SK-N-SH (cell line): ENCODE measurements at regions not wholly inside any gene's neighbourhood (a gene's known extent, or its start where the extent isn't known, plus 50 kb on each side); places are given as distances from the start of the nearest gene placed in this dataset.

ENCODE experiments used
- CTCF ChIA-PET: fragments of 300-600, 350-600 bp; formaldehyde crosslinking; extraction: SDS; loops from one replicate; lab custom pipeline; 2021; lab: Yijun Ruan, JAX
- POLR2A ChIA-PET: fragments of 350-600 bp; sonication (Branson Sonifier 250); formaldehyde crosslinking; extraction: SDS; loops from one replicate; lab custom pipeline; 2020; ENCODE audit warnings: antibody characterized with exemption, inconsistent platforms; lab: Yijun Ruan, JAX
- DNase-seq: peaks from one replicate; pipeline ENCODE4 v3.0.0; 2012
- H2AFZ ChIP-seq: fragments of 200-600 bp; sonication (generic); 2 replicates; pipeline ENCODE4 v1.8.1; 2016; ENCODE audit warnings: antibody characterized with exemption, mild to moderate bottlenecking, low read depth
- H3F3A ChIP-seq: fragments of 200-600 bp; sonication (generic); replicated peaks from 2 replicates; pipeline ENCODE3; 2016; ENCODE audit warnings: antibody characterized with exemption, mild to moderate bottlenecking; ENCODE audit not compliant: insufficient read depth
- H3K27ac ChIP-seq, 2 experiments: fragments of 200-500 bp in 1 of 2; fragments of 200-600 bp in 1 of 2; sonication (Bioruptor generic) in 1 of 2; sonication (generic), shearing (Covaris generic) in 1 of 2; 2 replicates each; pipeline versions ENCODE4 v1.5.1 to v1.6.1; 2014 to 2016; ENCODE audit warnings: low read depth in 2 of 2, inconsistent platforms in 1 of 2, low read length in 1 of 2, mild to moderate bottlenecking in 1 of 2, mixed read lengths in 1 of 2
- H3K27me3 ChIP-seq: fragments of 200-600 bp; sonication (generic), shearing (Covaris generic); 2 replicates; pipeline ENCODE4 v1.6.1; 2016; ENCODE audit warnings: mixed run types; ENCODE audit not compliant: insufficient read depth
- H3K36me3 ChIP-seq, 2 experiments: fragments of 200-500 bp in 1 of 2; fragments of 200-600 bp in 1 of 2; sonication (Bioruptor generic) in 1 of 2; sonication (generic) in 1 of 2; replicated peaks in 1 of 2; 2 replicates each; pipeline versions ENCODE3 to v1.5.1; 2014 to 2016; ENCODE audit warnings: low read length in 1 of 2, mild to moderate bottlenecking in 1 of 2; ENCODE audit not compliant: insufficient read depth in 2 of 2, control insufficient read depth in 1 of 2
- H3K4me1 ChIP-seq, 2 experiments: fragments of 200-500 bp in 1 of 2; fragments of 200-600 bp in 1 of 2; sonication (Bioruptor generic) in 1 of 2; sonication (generic), shearing (Covaris generic) in 1 of 2; 2 replicates each; pipeline versions ENCODE4 v1.5.1 to v1.6.1; 2014 to 2016; ENCODE audit warnings: low read depth in 1 of 2, low read length in 1 of 2, mixed run types in 1 of 2; ENCODE audit not compliant: insufficient read depth in 2 of 2, control insufficient read depth in 1 of 2
- H3K4me2 ChIP-seq: fragments of 200-600 bp; sonication (generic), shearing (Covaris generic); 2 replicates; pipeline ENCODE4 v1.6.1; 2017; ENCODE audit warnings: mixed run types
- H3K4me3 ChIP-seq, 2 experiments: fragments of 200-500 bp in 1 of 2; fragments of 200-600 bp in 1 of 2; sonication (Bioruptor generic) in 1 of 2; sonication (generic), shearing (Covaris generic) in 1 of 2; 2 replicates each; pipeline versions ENCODE4 v1.5.1 to v1.8.1; 2014 to 2016; ENCODE audit warnings: low read depth in 2 of 2, inconsistent platforms in 1 of 2, low read length in 1 of 2, mild to moderate bottlenecking in 1 of 2, mixed read lengths in 1 of 2, moderate library complexity in 1 of 2
- H3K79me2 ChIP-seq: fragments of 200-600 bp; sonication (generic); 2 replicates; pipeline ENCODE4 v1.8.1; 2017; ENCODE audit warnings: mild to moderate bottlenecking; ENCODE audit not compliant: insufficient read depth
- H3K9ac ChIP-seq: fragments of 200-600 bp; sonication (generic); 2 replicates; pipeline ENCODE4 v1.6.1; 2017; ENCODE audit warnings: mixed run types
- H3K9me2 ChIP-seq: fragments of 200-600 bp; sonication (generic); 2 replicates; pipeline ENCODE4 v1.6.1; 2017; ENCODE audit warnings: mixed run types
- H3K9me3 ChIP-seq: fragments of 200-600 bp; sonication (generic); 2 replicates; pipeline ENCODE4 v1.6.1; 2017; ENCODE audit warnings: mixed run types, mild to moderate bottlenecking, moderate library complexity
- H4K20me1 ChIP-seq: fragments of 200-600 bp; sonication (generic); 2 replicates; pipeline ENCODE4 v1.6.1; 2017; ENCODE audit warnings: mild to moderate bottlenecking, mixed run types; ENCODE audit not compliant: insufficient read depth
- CHD2 ChIP-seq: fragments of 150-350 bp; IDR thresholded peaks from 2 replicates; pipeline ENCODE4 v1.6.1; 2018; ENCODE audit warnings: low read length; ENCODE audit not compliant: partially characterized antibody
- CTCF ChIP-seq: fragments of 200-600 bp; sonication (generic); IDR thresholded peaks from 2 replicates; pipeline ENCODE4 v1.6.1; 2017; ENCODE audit warnings: antibody characterized with exemption, mild to moderate bottlenecking, moderate library complexity
- EP300 ChIP-seq, 2 experiments: IDR thresholded peaks; 2 replicates each; pipeline versions ENCODE4 v1.4.0 to v1.6.1; 2012; ENCODE audit warnings: borderline replicate concordance in 1 of 2, low read depth in 1 of 2, low read length in 1 of 2
- EZH2phosphoT487 ChIP-seq: fragments of 200-600 bp; sonication (generic); IDR thresholded peaks from 2 replicates; pipeline ENCODE4 v1.6.1; 2017; ENCODE audit warnings: low read depth, mixed run types, mild to moderate bottlenecking, antibody characterized with exemption, moderate library complexity, borderline replicate concordance
- FOXJ3 ChIP-seq: sonication (generic); formaldehyde crosslinking; IDR thresholded peaks from 2 replicates; pipeline ENCODE4 v1.5.1; 2020; ENCODE audit warnings: mild to moderate bottlenecking, missing genetic modification reagents
- FOXM1 ChIP-seq: IDR thresholded peaks from 2 replicates; pipeline ENCODE4 v1.4.0; 2012; ENCODE audit warnings: low read depth, mild to moderate bottlenecking
- GABPA ChIP-seq: IDR thresholded peaks from 2 replicates; pipeline ENCODE4 v1.4.0; 2012; ENCODE audit warnings: low read depth, mild to moderate bottlenecking
- IRF3 ChIP-seq: fragments of 150-350 bp; IDR thresholded peaks from 2 replicates; pipeline ENCODE4 v1.6.1; 2016; ENCODE audit warnings: mild to moderate bottlenecking, low read depth, low read length
- JUND ChIP-seq: IDR thresholded peaks from 2 replicates; pipeline ENCODE4 v1.4.0; 2012
- MAX ChIP-seq: IDR thresholded peaks from 2 replicates; pipeline ENCODE4 v1.4.0; 2012; ENCODE audit warnings: low read depth
- MEF2A ChIP-seq: IDR thresholded peaks from 2 replicates; pipeline ENCODE4 v1.4.0; 2012; ENCODE audit warnings: low read depth, borderline replicate concordance
- MXI1 ChIP-seq: IDR thresholded peaks from 2 replicates; pipeline ENCODE4 v1.6.1; 2012; ENCODE audit warnings: mild to moderate bottlenecking, low read depth, low read length, improper control_type of control experiment
- NRF1 ChIP-seq: IDR thresholded peaks from 2 replicates; pipeline ENCODE4 v1.6.1; 2012; ENCODE audit warnings: low read depth, mild to moderate bottlenecking, low read length
- RAD21 ChIP-seq: IDR thresholded peaks from 2 replicates; pipeline ENCODE4 v1.6.1; 2012; ENCODE audit warnings: mild to moderate bottlenecking, low read length
- RCOR1 ChIP-seq: fragments of 150-350 bp; IDR thresholded peaks from 2 replicates; pipeline ENCODE4 v1.6.1; 2017; ENCODE audit warnings: antibody characterized with exemption, low read length
- RFX5 ChIP-seq: IDR thresholded peaks from 2 replicates; pipeline ENCODE4 v1.6.1; 2012; ENCODE audit warnings: mild to moderate bottlenecking, improper control_type of control experiment, low read length
- TCF12 ChIP-seq: IDR thresholded peaks from 2 replicates; pipeline ENCODE4 v1.4.0; 2012
- WGBS: methylation state at CpG from one replicate; pipeline ENCODE4 v1.1.6; 2017; ENCODE audit warnings: low lambda C conversion rate; 5-methylcytosine and 5-hydroxymethylcytosine counted together

DNA sequence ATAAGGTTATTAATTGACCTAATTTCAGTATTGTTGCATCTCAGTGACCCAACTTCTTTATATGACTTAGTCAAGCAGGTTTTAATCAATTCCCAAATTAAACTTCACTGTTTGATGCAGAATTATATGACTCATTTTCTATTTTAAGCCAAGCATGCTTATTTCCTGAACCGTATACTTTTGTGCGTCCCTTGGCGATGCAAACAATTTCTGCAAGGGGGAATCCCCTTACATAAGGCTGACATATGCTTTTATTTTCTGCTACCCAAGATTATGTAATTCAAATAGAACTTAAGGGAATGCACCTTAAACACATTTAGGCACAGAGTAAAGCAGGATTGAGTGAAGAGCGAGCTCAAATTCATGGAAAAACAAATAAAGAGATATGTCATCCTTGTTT, 303.9 kb downstream of the PDCD6IP start:
- WGBS, result 60% methylated on average over 4 of the region's 4 CpGs

DNA sequence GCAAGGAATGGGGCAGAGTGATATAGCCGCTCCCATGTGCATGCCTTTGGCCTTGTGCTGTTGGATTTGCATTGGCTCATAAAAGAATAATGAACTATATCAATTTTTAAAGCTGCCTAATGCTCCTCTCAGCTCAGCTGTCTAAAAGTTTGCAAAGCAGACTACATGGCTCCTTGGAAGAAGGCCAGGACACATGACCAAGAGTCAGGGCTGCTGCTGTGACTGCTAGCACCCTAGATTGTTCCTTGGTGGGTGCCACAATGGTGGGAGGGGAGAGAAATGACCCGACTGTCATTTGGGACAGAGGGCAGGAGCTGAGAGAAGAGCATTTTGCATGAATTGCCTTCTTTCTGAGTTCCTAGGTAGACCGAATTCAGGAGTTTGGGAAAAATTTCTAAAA, 307.9 kb downstream of the PDCD6IP start:
- no peak overlapping the region for H2AFZ ChIP-seq
- no peaks in the 10 kb centered on the region for H3F3A ChIP-seq
- no peaks in the 10 kb centered on the region for H4K20me1 ChIP-seq
- no peak overlapping the region for H3K9ac ChIP-seq
- 37% methylated on average over 3 of the region's 3 CpGs for WGBS
- no peaks in the 10 kb centered on the region for H3K9me3 ChIP-seq
- H3K9me2 ChIP-seq, result no peaks in the 10 kb centered on the region
- no peaks in the 10 kb centered on the region for H3K27me3 ChIP-seq
- no peak overlapping the region for H3K4me2 ChIP-seq
- ChIA-PET POLR2A (no interaction called here), CTCF (interaction anchor here (0.9 to 1.2 kb wide), 6 partner anchors 92 to 577 kb away, joined by 3 to 5 read pairs (median 3); no protein-coding TSS in a partner anchor)
- DNase-seq, result no peak
- no peaks in the 10 kb centered on the region for H3K79me2 ChIP-seq
- TF ChIP-seq TCF12, result no peak
- TF ChIP-seq MEF2A, result no peak
- no peak for TF ChIP-seq RFX5
- TF ChIP-seq EP300 (IDR thresholded peaks at IDR 0.05; ENCODE audit: borderline replicate concordance in 1 of 2, low read depth in 1 of 2, low read length in 1 of 2), result no peak
- TF ChIP-seq CTCF, result no peak
- TF ChIP-seq FOXJ3 (CRISPR knock-in tag), result no peak
- peaks cover 2 to 4% of the 10 kb centered on the region in 2 experiments; a peak in 2 of 4 replicates for H3K4me1 ChIP-seq
- no peak overlapping the region for H3K4me3 ChIP-seq
- H3K36me3 ChIP-seq, result no peaks in the 10 kb centered on the region
- H3K27ac ChIP-seq, result no peak overlapping the region

More for the DNA sequence above, 303.9 kb downstream of the PDCD6IP start:
- no peaks in the 10 kb centered on the region for H3K36me3 ChIP-seq
- no peak for DNase-seq
- H3K9ac ChIP-seq, result no peak overlapping the region
- H3F3A ChIP-seq, result no peaks in the 10 kb centered on the region
- TF ChIP-seq MAX, result no peak
- no peak for TF ChIP-seq EP300 (IDR thresholded peaks at IDR 0.05; ENCODE audit: borderline replicate concordance in 1 of 2, low read depth in 1 of 2, low read length in 1 of 2)
- TF ChIP-seq MXI1, result no peak
- no peak for TF ChIP-seq IRF3
- no peak for TF ChIP-seq RFX5
- TF ChIP-seq RAD21, result no peak
- no peak for TF ChIP-seq NRF1
- TF ChIP-seq EZH2phosphoT487, result no peak
- no peak for TF ChIP-seq GABPA
- TF ChIP-seq CHD2, result no peak
- TF ChIP-seq RCOR1, result no peak
- TF ChIP-seq MEF2A, result no peak
- no peak for TF ChIP-seq JUND
- no peak for TF ChIP-seq FOXM1
- no peak for TF ChIP-seq FOXJ3 (CRISPR knock-in tag)
- ChIA-PET POLR2A (no interaction called here), CTCF (interaction anchor here (0.6 to 1.5 kb wide), 3 partner anchors 18 to 219 kb away, joined by 3 read pairs; no protein-coding TSS in a partner anchor)
- no peaks in the 10 kb centered on the region for H3K9me2 ChIP-seq
- H2AFZ ChIP-seq, result no peak overlapping the region
- H3K27me3 ChIP-seq, result no peaks in the 10 kb centered on the region
- H3K27ac ChIP-seq, result no peak overlapping the region
- H3K79me2 ChIP-seq, result no peaks in the 10 kb centered on the region
- no peaks in the 10 kb centered on the region for H4K20me1 ChIP-seq
- no peak overlapping the region for H3K4me2 ChIP-seq
- peaks cover 2 to 4% of the 10 kb centered on the region in 2 experiments; a peak in 2 of 4 replicates for H3K4me1 ChIP-seq
- no peak overlapping the region for H3K4me3 ChIP-seq
- H3K9me3 ChIP-seq, result no peaks in the 10 kb centered on the region
